MM.1S (cell line): ENCODE measurements at regions not wholly inside any gene's neighbourhood (a gene's known extent, or its start where the extent isn't known, plus 50 kb on each side); places are given as distances from the start of the nearest gene placed in this dataset.

ENCODE experiments used
- EZH2 ChIP-seq: fragments of 300-600 bp; sonication (generic); optimal IDR thresholded peaks from 2 replicates; pipeline ENCODE3; 2017; ENCODE audit warnings: low read depth, mild to moderate bottlenecking, antibody characterized with exemption, low read length, mixed read lengths
- EZH2phosphoT487 ChIP-seq: fragments of 300-600 bp; sonication (generic); IDR thresholded peaks from 2 replicates; pipeline ENCODE4 v1.6.1; 2018; ENCODE audit warnings: antibody characterized with exemption, low read length
- TF ChIP-seq, protein P1 (sequence below): fragments of 300-600 bp; sonication (generic); IDR thresholded peaks from 2 replicates; pipeline ENCODE4 v1.5.1; 2016; ENCODE audit warnings: antibody characterized with exemption, low read length, mixed read lengths

DNA sequence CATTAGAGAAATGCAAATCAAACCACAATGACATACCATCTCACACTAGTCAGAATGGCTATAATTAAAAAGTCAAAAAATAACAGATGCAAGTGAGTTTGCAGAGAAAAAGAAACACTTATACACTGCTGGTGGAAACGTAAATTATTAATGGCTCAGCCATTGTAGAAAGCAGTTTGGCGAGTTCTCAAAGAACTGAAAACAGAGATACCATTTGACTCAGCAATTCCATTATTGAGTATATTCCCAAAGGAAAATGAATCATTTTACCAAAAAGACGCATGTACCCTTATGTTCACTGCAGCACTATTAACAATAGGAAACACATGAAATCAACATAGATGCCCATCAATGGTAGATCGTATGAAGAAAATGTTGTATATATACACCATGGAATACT lies 75.0 kb downstream of the NAA11 start:
- TF ChIP-seq, protein P1, sequence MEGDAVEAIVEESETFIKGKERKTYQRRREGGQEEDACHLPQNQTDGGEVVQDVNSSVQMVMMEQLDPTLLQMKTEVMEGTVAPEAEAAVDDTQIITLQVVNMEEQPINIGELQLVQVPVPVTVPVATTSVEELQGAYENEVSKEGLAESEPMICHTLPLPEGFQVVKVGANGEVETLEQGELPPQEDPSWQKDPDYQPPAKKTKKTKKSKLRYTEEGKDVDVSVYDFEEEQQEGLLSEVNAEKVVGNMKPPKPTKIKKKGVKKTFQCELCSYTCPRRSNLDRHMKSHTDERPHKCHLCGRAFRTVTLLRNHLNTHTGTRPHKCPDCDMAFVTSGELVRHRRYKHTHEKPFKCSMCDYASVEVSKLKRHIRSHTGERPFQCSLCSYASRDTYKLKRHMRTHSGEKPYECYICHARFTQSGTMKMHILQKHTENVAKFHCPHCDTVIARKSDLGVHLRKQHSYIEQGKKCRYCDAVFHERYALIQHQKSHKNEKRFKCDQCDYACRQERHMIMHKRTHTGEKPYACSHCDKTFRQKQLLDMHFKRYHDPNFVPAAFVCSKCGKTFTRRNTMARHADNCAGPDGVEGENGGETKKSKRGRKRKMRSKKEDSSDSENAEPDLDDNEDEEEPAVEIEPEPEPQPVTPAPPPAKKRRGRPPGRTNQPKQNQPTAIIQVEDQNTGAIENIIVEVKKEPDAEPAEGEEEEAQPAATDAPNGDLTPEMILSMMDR: no peak
- TF ChIP-seq EZH2phosphoT487: no peak
- TF ChIP-seq EZH2: no peak
